B cell (primary cell): ENCODE measurements at regions not wholly inside any gene's neighbourhood (a gene's known extent, or its start where the extent isn't known, plus 50 kb on each side); places are given as distances from the start of the nearest gene placed in this dataset.

Source experiments
- CTCF ChIP-seq: fragments of 200-600 bp; IDR thresholded peaks from one replicate; pipeline ENCODE4 v1.8.0; 2022; ENCODE audit warnings: antibody characterized with exemption, mild to moderate bottlenecking
- EZH2 ChIP-seq: IDR thresholded peaks from 2 replicates; pipeline ENCODE4 v1.6.1; 2012; ENCODE audit warnings: borderline replicate concordance, low read depth, mild to moderate bottlenecking, moderate library complexity, low read length; ENCODE audit not compliant: insufficient read depth, poor library complexity, severe bottlenecking

DNA sequence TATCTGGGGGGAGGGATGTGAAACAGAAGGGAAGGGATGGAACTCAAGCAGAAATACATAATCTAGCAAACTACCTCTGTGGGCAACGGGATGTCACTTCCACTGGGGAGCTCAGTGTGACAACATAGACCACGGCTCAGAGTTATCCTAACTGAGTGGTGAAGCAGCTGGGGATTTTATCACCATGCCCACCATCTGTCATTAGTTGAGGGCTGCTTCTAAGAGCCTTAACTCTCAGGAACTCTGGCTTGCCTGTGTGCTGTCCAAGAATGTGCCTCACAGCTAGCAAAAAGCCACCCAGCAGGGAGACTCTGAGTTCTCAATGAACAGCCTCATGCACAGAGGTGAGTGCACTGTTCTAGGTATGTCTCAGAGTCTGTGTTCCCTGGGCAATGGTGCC is 90.6 kb upstream of the CXCL14 start:
- no peak for TF ChIP-seq CTCF
- TF ChIP-seq EZH2 = no peak
